ENCODE measurements at regions not wholly inside any gene's neighbourhood (a gene's known extent, or its start where the extent isn't known, plus 50 kb on each side); places are given as distances from the start of the nearest gene placed in this dataset.
A peak's percentile ranks its signal among the peaks of the same experiment; 100 is the strongest.

DNA sequence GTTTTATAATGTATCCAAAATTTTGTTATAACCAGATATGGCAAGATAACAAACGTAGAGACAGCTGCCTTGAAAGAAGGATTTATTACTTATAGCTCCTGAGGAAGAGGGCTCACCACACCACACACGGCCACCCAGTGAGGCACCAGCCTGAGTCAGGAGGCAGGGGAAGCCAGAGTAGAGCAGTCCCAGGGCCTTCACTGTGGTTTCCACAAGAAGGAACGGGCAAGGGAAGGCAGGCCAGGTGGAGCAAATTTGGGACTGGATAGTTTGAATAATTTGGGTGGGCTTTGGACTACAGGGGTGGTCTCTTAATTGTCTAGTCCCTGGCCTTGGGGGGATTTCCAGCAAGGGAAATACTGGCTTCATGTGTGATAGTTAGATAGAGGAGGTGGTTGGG lies 72.5 kb downstream of the RRAGC start:
- H3K4me3 ChIP-seq (ENCODE audit: low read length): no peak overlapping the region
- TF ChIP-seq ZNF274 (IDR thresholded peaks at IDR 0.05; ENCODE audit: low read depth, low read length): no peak

DNA sequence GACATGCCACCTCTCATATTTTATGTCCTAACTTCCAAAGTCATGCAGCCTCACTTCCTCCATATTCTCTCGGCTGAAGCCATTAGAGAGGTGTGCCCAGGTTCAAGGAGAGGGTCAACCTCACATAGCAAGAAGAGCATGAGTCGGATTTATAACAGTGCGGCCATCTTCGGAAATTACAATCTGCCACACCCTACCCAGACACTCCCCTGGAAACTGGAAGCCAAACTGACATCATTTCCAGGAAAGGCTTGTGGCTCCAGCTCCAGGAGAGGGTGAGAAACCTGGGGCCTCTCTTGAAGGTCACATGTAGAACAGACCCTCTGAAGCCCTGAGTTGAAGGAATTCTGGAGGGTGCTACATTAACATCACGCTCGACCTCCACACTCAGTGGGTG lies 73.5 kb downstream of the RRAGC start:
- TF ChIP-seq ZNF274 (IDR thresholded peaks at IDR 0.05; ENCODE audit: low read depth, low read length): no peak
- no peak overlapping the region for H3K4me3 ChIP-seq (ENCODE audit: low read length)

DNA sequence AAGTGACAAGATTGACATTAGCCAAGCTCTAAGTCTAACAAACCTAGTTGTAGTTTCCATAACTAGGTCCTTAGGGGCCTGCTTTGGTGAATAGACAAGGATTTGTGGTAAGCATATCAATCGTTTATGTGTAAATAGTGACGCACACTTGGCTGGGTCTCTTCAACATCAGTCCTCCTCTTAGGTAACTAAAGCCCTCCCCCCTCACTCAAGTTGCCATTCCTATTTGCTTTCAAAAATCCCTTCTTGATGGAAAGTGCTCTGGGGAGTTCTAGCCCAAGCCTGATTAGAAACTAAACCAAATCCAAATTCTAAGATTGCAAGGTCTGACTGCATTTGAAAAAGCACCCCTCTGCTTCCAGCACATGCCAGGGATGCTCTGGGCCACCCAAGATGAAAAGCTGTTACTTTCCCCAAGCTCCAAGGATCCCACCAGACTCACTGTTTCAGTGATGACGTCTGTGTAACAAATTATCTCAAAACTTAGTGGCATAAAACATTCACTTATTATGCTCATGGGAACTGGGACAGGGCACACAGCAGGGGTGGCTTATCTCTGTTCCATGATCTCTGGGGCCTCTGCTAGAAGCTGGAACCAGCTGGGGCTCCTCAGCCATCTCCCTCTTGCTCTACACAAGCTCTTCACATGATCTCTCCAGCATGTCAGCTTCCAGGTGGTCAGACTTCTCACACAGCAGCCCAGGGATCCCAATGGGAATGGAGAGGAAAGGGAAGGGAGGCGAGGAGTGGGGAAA lies 74.1 kb downstream of the RRAGC start:
- no peak overlapping the region for H3K4me3 ChIP-seq (ENCODE audit: low read length)
- no peak for TF ChIP-seq ZNF274 (IDR thresholded peaks at IDR 0.05; ENCODE audit: low read depth, low read length)

DNA sequence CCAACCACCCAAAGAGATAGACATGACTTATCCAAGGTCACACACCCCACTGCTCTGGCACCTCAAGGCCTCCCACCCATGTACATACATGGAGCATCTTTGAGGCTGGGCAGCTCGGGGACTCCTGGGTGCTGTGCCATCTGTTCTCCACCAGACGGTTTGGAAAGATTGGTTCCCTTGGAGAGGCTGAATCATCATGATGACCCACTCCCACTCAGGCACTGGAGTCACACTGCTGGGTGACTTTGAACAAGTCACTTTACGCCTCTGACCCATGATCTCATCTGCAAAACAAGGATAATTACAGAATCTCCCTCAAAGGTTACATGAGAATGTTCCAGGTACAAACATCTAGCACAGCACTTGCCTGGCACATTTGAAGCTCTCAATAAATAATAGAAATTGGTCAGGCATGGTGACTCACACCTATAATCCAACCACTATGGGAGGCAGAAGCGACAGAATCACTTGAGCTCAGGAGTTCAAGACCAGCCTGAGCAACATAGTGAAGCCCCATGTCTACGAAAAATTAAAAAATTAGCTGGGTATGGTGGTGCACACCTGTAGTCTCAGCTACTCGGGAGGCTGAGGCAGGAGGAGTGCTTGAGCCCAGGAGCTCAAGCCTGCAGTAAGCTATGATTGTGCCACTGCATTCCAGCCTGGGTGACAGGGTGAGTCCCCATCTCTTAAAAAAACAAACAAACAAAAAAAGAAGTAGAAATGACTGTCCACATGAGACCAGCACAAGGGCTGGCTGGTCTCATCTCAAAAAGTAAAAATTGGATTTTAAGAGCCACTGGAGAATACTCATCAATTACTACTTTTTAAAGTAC lies 74.9 kb downstream of the RRAGC start:
- no peak overlapping the region for H3K4me3 ChIP-seq (ENCODE audit: low read length)
- no peak for TF ChIP-seq ZNF274 (IDR thresholded peaks at IDR 0.05; ENCODE audit: low read depth, low read length)

DNA sequence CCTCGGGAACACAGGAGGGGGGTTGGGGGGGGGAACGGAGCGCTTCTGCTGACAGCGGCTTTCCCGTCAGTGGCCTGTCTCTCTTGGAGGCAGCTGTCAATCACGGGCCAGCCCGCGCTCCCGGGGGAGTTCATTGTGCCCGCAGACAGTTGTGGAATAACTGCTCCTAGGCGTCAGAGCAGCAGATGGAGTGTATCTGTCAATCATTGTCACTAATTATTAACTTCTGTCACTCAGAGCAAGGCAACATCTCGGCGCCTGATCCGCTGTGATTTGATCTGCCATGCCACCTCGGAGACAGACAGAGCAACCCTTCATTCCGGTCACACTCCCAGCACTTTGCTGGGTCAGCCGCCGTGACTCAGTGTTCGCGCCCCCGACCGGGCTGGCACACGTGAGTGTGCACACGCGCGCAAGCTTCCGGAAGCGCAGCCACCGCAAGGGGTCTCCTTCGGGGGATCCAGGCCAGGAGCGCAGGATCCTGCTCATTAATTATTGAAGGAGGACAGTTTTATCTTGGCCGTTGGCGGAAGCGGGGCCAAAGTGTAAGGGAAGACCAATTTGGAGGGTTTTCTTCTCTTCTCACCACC lies 75.8 kb downstream of the RRAGC start:
- TF ChIP-seq ZNF274 (IDR thresholded peaks at IDR 0.05; ENCODE audit: low read depth, low read length): no peak
- H3K4me3 ChIP-seq (ENCODE audit: low read length): peak overlapping the region; percentile 8; the same call in 1 of the 2 replicates

DNA sequence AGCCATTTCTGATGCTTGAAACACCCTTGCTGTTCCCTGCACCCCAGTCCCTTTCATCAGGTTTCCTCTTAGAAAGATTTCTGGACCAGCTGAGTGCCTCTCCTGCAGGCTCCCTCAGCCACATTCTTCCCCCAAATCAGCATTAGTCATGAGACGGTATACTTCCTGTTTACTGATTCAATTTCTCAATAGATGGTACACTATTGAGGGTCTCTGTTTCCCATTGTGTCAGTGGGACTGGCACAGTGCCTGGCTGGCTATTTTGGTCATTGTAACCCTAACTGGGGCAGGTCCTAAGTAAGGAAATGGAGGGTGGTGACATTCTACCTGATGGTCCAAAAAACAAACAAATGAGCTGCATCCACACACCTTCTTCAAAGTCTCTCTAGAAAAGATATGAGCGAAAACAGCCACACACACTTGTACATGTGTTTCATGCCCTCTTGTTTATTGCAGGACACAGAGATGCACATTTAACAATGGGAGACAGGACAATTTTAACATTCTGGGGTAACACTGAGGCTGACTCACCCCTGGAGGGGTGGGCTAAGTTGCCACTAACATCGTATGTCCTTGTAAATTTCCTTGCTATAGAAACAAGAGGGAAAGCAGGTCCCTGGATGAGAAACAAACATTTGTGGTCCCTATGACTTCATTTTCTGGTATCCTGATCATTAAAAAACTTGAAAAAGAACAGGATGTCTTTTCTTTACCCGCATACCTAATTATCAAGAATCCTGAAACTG lies 77.5 kb downstream of the RRAGC start:
- TF ChIP-seq ZNF274 (IDR thresholded peaks at IDR 0.05; ENCODE audit: low read depth, low read length): no peak
- H3K4me3 ChIP-seq (ENCODE audit: low read length): no peak overlapping the region

DNA sequence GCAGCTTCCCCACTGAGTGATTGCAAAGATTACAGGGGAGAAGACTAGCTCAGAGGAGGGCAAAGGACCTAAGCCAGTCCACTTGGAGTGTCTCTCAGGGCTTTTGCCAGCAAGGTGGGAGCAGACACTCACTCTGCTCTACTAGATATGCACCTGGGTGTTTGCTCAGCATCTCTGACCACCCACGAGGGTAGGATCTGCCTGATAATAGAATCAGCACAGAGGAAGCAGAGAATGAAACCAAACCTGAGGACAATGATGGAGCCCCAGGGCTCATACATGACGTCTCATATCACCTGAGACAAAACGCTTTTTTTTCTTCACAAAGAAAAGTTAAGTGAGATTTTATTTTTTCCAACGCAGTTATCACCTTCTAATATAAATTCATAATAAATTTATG lies 79.4 kb downstream of the RRAGC start:
- H3K4me3 ChIP-seq (ENCODE audit: low read length): no peak overlapping the region
- TF ChIP-seq ZNF274 (IDR thresholded peaks at IDR 0.05; ENCODE audit: low read depth, low read length): no peak

DNA sequence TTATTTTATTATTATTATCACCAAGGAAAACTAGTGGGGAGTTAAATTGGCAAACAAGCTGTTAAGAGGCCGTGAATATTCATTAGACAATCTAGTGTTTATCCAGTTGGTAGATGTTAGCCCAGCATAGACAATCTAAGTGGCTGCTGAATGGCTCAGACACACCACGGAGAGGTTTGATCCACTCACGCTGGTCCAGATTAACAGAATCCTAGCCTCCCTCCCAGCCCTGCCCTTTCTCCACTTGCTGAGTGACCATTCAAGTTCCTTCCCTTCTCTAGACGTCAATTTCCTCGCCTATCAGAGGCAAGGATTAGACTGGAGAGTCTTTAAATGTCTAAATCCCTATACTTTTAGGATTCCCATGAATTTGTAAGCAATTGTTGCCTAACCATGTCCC lies 80.1 kb downstream of the RRAGC start:
- no peak for TF ChIP-seq ZNF274 (IDR thresholded peaks at IDR 0.05; ENCODE audit: low read depth, low read length)
- no peak overlapping the region for H3K4me3 ChIP-seq (ENCODE audit: low read length)

DNA sequence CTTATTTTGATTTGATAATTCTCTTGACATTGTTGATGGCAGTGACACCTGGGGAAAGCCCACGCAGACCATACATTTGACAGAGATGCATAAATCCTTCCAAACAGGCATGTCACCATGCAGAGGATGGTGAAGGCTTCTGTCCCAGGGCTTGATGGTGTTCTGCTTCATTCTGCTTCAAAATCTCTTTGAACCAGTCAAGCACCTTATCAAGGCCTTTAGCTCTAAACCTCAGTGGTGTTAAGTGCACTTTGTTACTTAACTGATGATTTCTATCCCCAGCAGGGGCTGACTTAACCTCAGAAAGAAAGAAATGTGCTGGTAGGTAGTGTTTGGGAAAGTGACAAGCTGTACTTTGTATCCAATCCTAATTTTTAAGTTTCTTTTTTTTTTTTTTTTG lies 81.1 kb downstream of the RRAGC start:
- H3K4me3 ChIP-seq (ENCODE audit: low read length): no peak overlapping the region
- TF ChIP-seq ZNF274 (IDR thresholded peaks at IDR 0.05; ENCODE audit: low read depth, low read length): no peak

DNA sequence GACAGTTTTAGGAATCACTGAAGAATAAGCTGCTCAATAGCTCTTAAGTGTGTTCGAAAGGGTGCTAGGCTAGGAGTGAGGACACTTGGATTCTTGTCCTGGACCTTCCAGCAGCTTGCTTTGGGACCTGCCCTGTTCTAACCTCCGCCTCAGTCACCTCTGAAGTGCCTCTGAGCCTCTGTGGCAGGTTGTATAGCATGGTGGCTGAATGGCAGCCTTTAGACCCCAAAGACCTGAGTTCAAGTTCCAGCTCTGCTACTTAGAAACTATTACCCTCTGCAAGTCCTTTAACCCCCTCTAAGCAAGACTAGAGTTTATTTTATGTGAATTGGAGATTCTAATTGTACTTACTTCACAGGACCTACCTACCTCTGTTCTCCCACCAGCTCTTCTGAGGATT lies 81.5 kb downstream of the RRAGC start:
- no peak overlapping the region for H3K4me3 ChIP-seq (ENCODE audit: low read length)
- no peak for TF ChIP-seq ZNF274 (IDR thresholded peaks at IDR 0.05; ENCODE audit: low read depth, low read length)

DNA sequence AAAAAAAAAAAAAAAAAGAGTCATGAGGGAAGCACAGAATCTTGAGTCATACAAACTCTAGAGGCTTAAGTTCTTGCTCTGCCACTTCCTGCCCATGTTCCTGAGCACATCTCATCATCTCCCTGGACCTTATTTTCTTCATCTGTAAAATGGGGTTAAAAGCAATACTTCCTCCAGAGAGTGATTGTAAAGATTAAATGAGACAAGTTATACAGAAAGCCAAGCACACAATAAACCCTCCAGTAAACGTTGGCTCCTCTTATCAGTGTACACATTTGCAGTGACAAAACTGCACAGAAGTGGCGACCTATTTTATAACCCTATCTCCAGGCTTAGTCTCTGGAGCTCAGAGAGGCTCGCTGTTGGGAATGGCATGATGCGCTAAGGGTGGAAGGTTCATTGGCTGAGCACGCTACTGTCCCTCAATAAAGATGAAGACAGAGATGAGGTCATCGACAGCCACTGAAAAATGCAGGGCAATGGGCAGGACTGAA lies 82.1 kb downstream of the RRAGC start:
- TF ChIP-seq ZNF274 (IDR thresholded peaks at IDR 0.05; ENCODE audit: low read depth, low read length): no peak
- H3K4me3 ChIP-seq (ENCODE audit: low read length): no peak overlapping the region

DNA sequence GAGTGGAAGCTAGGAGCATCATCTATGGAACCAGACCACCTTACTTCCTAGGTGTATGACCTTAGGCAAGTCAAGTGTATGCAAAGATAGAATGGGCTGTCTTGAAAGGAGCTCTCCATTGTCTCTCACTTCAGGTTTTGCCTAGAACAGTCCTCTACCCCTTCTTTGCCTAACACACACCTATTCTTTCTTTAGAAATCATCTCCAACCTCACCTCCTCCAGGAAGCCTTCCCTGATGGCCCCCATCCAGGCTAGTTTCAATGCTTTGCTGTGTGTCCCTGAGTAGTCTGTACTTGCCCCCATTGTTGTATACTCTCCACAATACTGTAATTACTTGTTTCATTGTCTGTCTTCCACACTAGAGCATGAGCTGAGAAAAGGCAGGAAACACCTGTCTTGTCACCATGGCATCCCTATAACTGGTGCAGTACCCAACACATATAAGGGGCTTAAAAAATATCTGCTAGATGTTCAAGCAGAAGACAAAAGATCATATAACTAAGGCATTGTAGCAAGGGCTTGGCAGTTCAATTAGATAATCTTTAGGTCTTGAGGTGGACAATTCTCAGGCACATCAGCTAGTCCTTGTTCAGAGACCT lies 83.0 kb downstream of the RRAGC start:
- TF ChIP-seq ZNF274 (IDR thresholded peaks at IDR 0.05; ENCODE audit: low read depth, low read length): no peak
- no peak overlapping the region for H3K4me3 ChIP-seq (ENCODE audit: low read length)

DNA sequence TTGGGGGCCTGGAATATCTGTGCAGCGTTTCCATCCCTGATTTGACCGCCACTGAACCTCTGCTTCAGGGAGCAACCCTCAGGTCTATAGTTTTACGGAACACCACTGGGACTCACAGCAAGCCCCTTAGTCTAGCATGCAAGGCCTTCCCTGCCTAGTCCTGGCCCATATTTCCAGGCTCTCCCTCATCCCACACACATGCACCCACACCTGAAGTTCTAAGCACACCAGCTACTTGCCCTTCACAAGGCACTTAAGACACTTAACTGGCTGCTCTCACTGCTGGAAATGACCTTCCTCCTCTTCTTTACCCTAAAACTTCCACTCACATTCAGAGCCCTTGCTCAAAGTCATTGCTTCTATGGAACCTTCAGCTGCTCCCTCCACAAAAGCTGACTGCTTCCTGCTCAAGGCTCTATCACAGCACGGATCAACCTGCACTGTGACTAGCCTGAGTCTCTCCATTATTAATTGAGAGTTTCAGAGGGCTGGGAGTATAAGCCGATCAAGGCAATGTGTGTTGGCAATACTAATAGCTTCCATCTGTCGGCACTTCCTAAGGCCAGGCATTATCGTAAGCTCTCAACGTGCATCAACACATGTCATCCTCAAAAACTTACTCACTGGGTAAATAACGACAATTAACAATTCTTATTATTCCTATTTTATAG lies 84.3 kb downstream of the RRAGC start:
- TF ChIP-seq ZNF274 (IDR thresholded peaks at IDR 0.05; ENCODE audit: low read depth, low read length): no peak
- H3K4me3 ChIP-seq (ENCODE audit: low read length): no peak overlapping the region

Measured in GM08714 (cell line).